CD4-positive, CD25-positive, alpha-beta regulatory T cell (primary cell): ENCODE measurements at regions not wholly inside any gene's neighbourhood (a gene's known extent, or its start where the extent isn't known, plus 50 kb on each side); places are given as distances from the start of the nearest gene placed in this dataset.

Experiments
- ATAC-seq, 2 donors: fragments of 150-1000 bp; cut with Tn5 transposase; one replicate each; pipeline ENCODE4 v1.10.0; 2021; ENCODE audit warnings: low read depth in 2 of 2, moderate number of reproducible peaks in 2 of 2, moderate library complexity in 1 of 2
- DNase-seq, 3 donors: peaks; one replicate each; pipeline versions ENCODE4 v3.0.0 to v3.0.0-alpha.2; 2012 to 2022; ENCODE audit warnings: mixed read lengths in 1 of 3
- H3K27ac ChIP-seq: one replicate; pipeline ENCODE4 v1.7.0; 2013; ENCODE audit warnings: mild to moderate bottlenecking, low read length; ENCODE audit not compliant: insufficient read depth, poor library complexity, severe bottlenecking
- H3K27me3 ChIP-seq: one replicate; pipeline ENCODE4 v1.7.0; 2013; ENCODE audit warnings: low read length; ENCODE audit not compliant: control insufficient read depth, insufficient read depth
- H3K36me3 ChIP-seq: one replicate; pipeline ENCODE4 v1.7.0; 2013; ENCODE audit warnings: mild to moderate bottlenecking, low read length, moderate library complexity; ENCODE audit not compliant: control insufficient read depth, insufficient read depth
- H3K4me1 ChIP-seq: 2 replicates; pipeline ENCODE4 v1.7.0; 2013; ENCODE audit warnings: mild to moderate bottlenecking, low read length; ENCODE audit not compliant: insufficient read depth, control insufficient read depth, poor library complexity, severe bottlenecking
- H3K4me3 ChIP-seq: one replicate; pipeline ENCODE4 v1.7.0; 2013; ENCODE audit warnings: low read depth, mild to moderate bottlenecking, low read length, moderate library complexity
- H3K9me3 ChIP-seq, 2 experiments: 1 replicate in 1 of 2; 2 replicates in 1 of 2; pipeline ENCODE4 v1.7.0; 2013; ENCODE audit warnings: low read length in 2 of 2, mild to moderate bottlenecking in 1 of 2, moderate library complexity in 1 of 2; ENCODE audit not compliant: control insufficient read depth in 2 of 2
- H3K27ac Mint-ChIP-seq, 3 donors: one replicate each; pipeline ENCODE4 v1.8.0; 2020 to 2022; ENCODE audit warnings: mild to moderate bottlenecking in 3 of 3, mixed read lengths in 3 of 3, moderate library complexity in 2 of 3
- H3K27me3 Mint-ChIP-seq: one replicate; pipeline ENCODE4 v1.8.0; 2022; ENCODE audit warnings: mild to moderate bottlenecking, mixed read lengths
- H3K36me3 Mint-ChIP-seq: one replicate; pipeline ENCODE4 v1.8.0; 2020; ENCODE audit warnings: mixed read lengths
- H3K4me1 Mint-ChIP-seq, 4 donors: one replicate each; pipeline ENCODE4 v1.8.0; 2020 to 2022; ENCODE audit warnings: mixed read lengths in 4 of 4, mild to moderate bottlenecking in 1 of 4
- H3K4me3 Mint-ChIP-seq, 4 donors: one replicate each; pipeline ENCODE4 v1.8.0; 2020 to 2022; ENCODE audit warnings: mild to moderate bottlenecking in 4 of 4, mixed read lengths in 4 of 4, moderate library complexity in 3 of 4
- H3K9me3 Mint-ChIP-seq, 7 donors: one replicate each; pipeline ENCODE4 v1.8.0; 2020 to 2022; ENCODE audit warnings: mixed read lengths in 7 of 7, mild to moderate bottlenecking in 3 of 7, moderate library complexity in 2 of 7

DNA sequence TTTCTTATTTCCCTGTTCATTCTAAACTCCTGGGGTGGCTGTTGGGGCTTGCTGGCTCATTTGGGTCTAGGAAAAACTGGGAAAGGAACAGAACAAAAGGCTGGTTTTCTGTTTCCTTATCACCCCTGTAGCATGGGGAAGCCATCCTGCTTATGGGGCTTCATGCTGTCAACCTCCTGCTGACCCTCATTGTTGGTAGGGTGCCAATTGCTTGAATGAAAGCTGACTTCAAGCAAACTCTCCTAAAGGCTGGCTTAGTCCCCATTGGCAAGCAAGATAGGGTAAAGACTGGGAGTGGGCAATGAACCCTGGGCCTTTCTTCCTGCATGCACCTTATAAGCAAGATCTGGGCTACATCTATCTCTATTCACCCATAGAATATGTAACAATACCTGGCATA, 511.6 kb downstream of the DMAC1 start:
- Mint-ChIP-seq H3K27me3 (peaks cover 6% of the 10 kb centered on the region), H3K27ac (no peak overlapping the region), H3K4me1 (no peaks in the 10 kb centered on the region), H3K9me3 (peaks cover 0 to 3% (median 0%) of the 10 kb centered on the region in 7 donors), H3K4me3 (no peak overlapping the region), H3K36me3 (no peaks in the 10 kb centered on the region)
- Histone ChIP-seq H3K9me3 (no peaks in the 10 kb centered on the region), H3K4me1 (no peaks in the 10 kb centered on the region), H3K36me3 (no peaks in the 10 kb centered on the region), H3K27ac (no peak overlapping the region), H3K4me3 (no peak overlapping the region), H3K27me3 (no peaks in the 10 kb centered on the region)
- DNase-seq (no peak), ATAC-seq (no peak)

GRCh38 chr9:7287065-7287464, 512.5 kb downstream of the DMAC1 start:
- H3K4me1 Mint-ChIP-seq, result no peaks in the 10 kb centered on the region
- Histone ChIP-seq H3K36me3 (no peaks in the 10 kb centered on the region), H3K4me1 (no peaks in the 10 kb centered on the region), H3K27ac (no peak overlapping the region), H3K4me3 (no peak overlapping the region), H3K27me3 (no peaks in the 10 kb centered on the region), H3K9me3 (no peaks in the 10 kb centered on the region)
- no peaks in the 10 kb centered on the region for H3K36me3 Mint-ChIP-seq
- no peak overlapping the region for H3K4me3 Mint-ChIP-seq
- H3K27ac Mint-ChIP-seq, result no peak overlapping the region
- no peak for DNase-seq
- ATAC-seq, result no peak
- peaks cover 6% of the 10 kb centered on the region for H3K27me3 Mint-ChIP-seq
- peaks cover 0 to 3% (median 0%) of the 10 kb centered on the region in 7 donors for H3K9me3 Mint-ChIP-seq

DNA sequence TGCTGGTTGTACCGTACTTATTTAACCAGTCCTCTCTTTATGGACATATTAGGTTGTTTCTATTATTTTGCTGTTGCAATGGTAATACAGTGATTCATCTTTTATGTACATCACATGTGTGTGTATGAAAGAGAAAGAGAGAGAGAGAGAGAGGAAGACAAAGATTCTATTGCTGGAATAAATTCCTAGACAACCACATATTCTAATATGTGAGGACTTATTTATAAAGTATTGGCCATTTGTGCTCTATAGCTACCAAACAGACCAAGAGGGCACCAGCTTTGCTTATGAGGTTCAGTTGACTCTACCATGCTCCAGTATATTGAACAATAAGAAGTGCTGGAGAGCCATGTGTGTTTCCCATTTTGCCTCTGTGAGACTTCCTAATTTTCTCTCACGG, 513.5 kb downstream of the DMAC1 start:
- no peak overlapping the region for H3K4me3 Mint-ChIP-seq
- H3K9me3 Mint-ChIP-seq, result peaks cover 0 to 5% (median 0%) of the 10 kb centered on the region in 7 donors
- Histone ChIP-seq H3K9me3 (no peaks in the 10 kb centered on the region), H3K4me3 (no peak overlapping the region), H3K27ac (no peak overlapping the region), H3K4me1 (no peaks in the 10 kb centered on the region), H3K27me3 (no peaks in the 10 kb centered on the region), H3K36me3 (no peaks in the 10 kb centered on the region)
- no peaks in the 10 kb centered on the region for H3K4me1 Mint-ChIP-seq
- no peak overlapping the region for H3K27ac Mint-ChIP-seq
- no peaks in the 10 kb centered on the region for H3K36me3 Mint-ChIP-seq
- ATAC-seq (no peak), DNase-seq (no peak)
- peaks cover 6% of the 10 kb centered on the region for H3K27me3 Mint-ChIP-seq

GRCh38 chr9:7285199-7285598, 514.4 kb downstream of the DMAC1 start:
- DNase-seq, result no peak
- Histone ChIP-seq H3K27me3 (no peaks in the 10 kb centered on the region), H3K36me3 (no peaks in the 10 kb centered on the region), H3K4me3 (no peak overlapping the region), H3K4me1 (no peaks in the 10 kb centered on the region), H3K9me3 (no peaks in the 10 kb centered on the region), H3K27ac (no peak overlapping the region)
- Mint-ChIP-seq H3K27me3 (peaks cover 6% of the 10 kb centered on the region), H3K4me1 (no peaks in the 10 kb centered on the region), H3K36me3 (no peaks in the 10 kb centered on the region), H3K27ac (no peak overlapping the region), H3K4me3 (no peak overlapping the region), H3K9me3 (peaks cover 0 to 10% (median 2%) of the 10 kb centered on the region in 7 donors)
- no peak for ATAC-seq

DNA sequence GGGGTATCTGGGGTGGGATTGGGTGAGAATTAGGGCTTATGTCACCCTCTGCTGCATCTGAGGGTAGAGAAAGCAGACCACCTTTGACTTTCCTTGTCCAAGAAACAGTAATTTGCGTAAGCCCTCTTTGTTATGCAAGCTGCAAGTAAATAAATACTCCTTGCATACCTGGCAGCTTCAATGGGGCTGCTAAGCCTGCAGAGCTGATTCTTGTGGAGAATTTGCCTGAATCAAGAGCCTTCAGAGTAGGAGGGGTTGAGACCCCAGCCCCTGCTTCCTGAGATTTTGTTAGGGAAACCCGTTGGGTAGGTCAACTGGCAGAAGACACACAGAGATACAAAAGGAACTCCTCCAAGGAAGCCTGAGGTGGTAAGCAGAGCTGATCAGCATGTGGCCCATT, 515.1 kb downstream of the DMAC1 start:
- peaks cover 0 to 10% (median 2%) of the 10 kb centered on the region in 7 donors for H3K9me3 Mint-ChIP-seq
- H3K27me3 Mint-ChIP-seq, result peaks cover 6% of the 10 kb centered on the region
- ATAC-seq (no peak), DNase-seq (no peak)
- Histone ChIP-seq H3K4me3 (no peak overlapping the region), H3K4me1 (no peaks in the 10 kb centered on the region), H3K9me3 (no peaks in the 10 kb centered on the region), H3K27me3 (no peaks in the 10 kb centered on the region), H3K36me3 (no peaks in the 10 kb centered on the region), H3K27ac (no peak overlapping the region)
- H3K4me1 Mint-ChIP-seq, result no peaks in the 10 kb centered on the region
- no peak overlapping the region for H3K27ac Mint-ChIP-seq
- H3K36me3 Mint-ChIP-seq, result no peaks in the 10 kb centered on the region
- H3K4me3 Mint-ChIP-seq, result no peak overlapping the region

GRCh38 chr9:7284117-7284516, 515.5 kb downstream of the DMAC1 start:
- Mint-ChIP-seq H3K36me3 (no peaks in the 10 kb centered on the region), H3K4me1 (no peaks in the 10 kb centered on the region), H3K9me3 (peaks cover 0 to 8% (median 2%) of the 10 kb centered on the region in 7 donors), H3K4me3 (no peak overlapping the region), H3K27me3 (peaks cover 6% of the 10 kb centered on the region), H3K27ac (no peak overlapping the region)
- Histone ChIP-seq H3K27ac (no peak overlapping the region), H3K4me1 (no peaks in the 10 kb centered on the region), H3K27me3 (no peaks in the 10 kb centered on the region), H3K36me3 (no peaks in the 10 kb centered on the region), H3K9me3 (no peaks in the 10 kb centered on the region), H3K4me3 (no peak overlapping the region)
- no peak for DNase-seq
- no peak for ATAC-seq

- Mint-ChIP-seq H3K27me3 (peaks cover 9% of the 10 kb centered on the region), H3K4me3 (no peak overlapping the region), H3K27ac (no peak overlapping the region), H3K9me3 (peaks cover 0 to 4% (median 1%) of the 10 kb centered on the region in 7 donors), H3K4me1 (no peaks in the 10 kb centered on the region), H3K36me3 (no peaks in the 10 kb centered on the region)
- Histone ChIP-seq H3K27ac (no peak overlapping the region), H3K4me3 (no peak overlapping the region), H3K9me3 (no peaks in the 10 kb centered on the region), H3K36me3 (no peaks in the 10 kb centered on the region), H3K4me1 (no peaks in the 10 kb centered on the region), H3K27me3 (peaks cover 4% of the 10 kb centered on the region)
- no peak for DNase-seq
- no peak for ATAC-seq
Measured at GRCh38 chr9:7273575-7273974, 515.8 kb downstream of the KDM4C start.

- Histone ChIP-seq H3K27ac (no peak overlapping the region), H3K9me3 (no peaks in the 10 kb centered on the region), H3K4me3 (no peak overlapping the region), H3K36me3 (no peaks in the 10 kb centered on the region), H3K27me3 (peaks cover 7% of the 10 kb centered on the region), H3K4me1 (no peaks in the 10 kb centered on the region)
- Mint-ChIP-seq H3K4me3 (no peak overlapping the region), H3K4me1 (no peaks in the 10 kb centered on the region), H3K9me3 (peaks cover 0 to 1% (median 0%) of the 10 kb centered on the region in 7 donors), H3K36me3 (no peaks in the 10 kb centered on the region), H3K27me3 (peaks cover 20% of the 10 kb centered on the region), H3K27ac (no peak overlapping the region)
- no peak for ATAC-seq
- DNase-seq, result no peak
Measured at GRCh38 chr9:7266911-7267595, 509.3 kb downstream of the KDM4C start.
